ENCODE measurements at regions not wholly inside any gene's neighbourhood (a gene's known extent, or its start where the extent isn't known, plus 50 kb on each side); places are given as distances from the start of the nearest gene placed in this dataset.

DNA sequence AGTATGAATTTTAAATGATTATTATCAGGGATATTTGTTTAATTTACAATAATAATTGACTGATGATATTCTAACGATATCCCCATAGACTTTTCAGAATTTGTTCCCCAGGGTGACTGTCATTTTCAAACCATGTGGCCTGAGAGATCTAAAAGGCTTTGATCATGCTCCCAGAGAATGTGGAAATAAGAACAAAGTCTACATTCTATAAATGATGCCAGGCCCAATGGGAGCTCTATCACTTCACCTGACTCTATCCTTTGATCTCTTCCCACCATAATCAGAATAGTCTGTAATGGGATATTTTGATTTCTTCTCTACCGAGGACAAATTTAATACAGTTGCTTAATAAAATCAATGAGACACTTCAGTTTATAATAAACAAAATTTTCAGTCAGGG lies 483.4 kb upstream of the IRAK1BP1 start:
- Histone ChIP-seq H3F3A (replicated peaks; ENCODE audit: low read depth) (no peaks in the 10 kb centered on the region), H3K4me1 (ENCODE audit: insufficient read depth) (no peaks in the 10 kb centered on the region), H3K27me3 (ENCODE audit: insufficient read depth) (no peaks in the 10 kb centered on the region), H3K4me2 (no peak overlapping the region), H4K20me1 (replicated peaks; ENCODE audit: insufficient read depth) (no peaks in the 10 kb centered on the region), H3K27ac (ENCODE audit: low read depth) (no peak overlapping the region), H3K4me3 (no peak overlapping the region), H2AFZ (no peak overlapping the region), H3K79me2 (replicated peaks; ENCODE audit: insufficient read depth) (no peaks in the 10 kb centered on the region), H3K9me2 (ENCODE audit: insufficient read depth) (peaks cover 5% of the 10 kb centered on the region), H3K36me3 (ENCODE audit: insufficient read depth) (0 out of 2 replicates have a peak, but pooled peaks cover 5% of the 10 kb centered on the region)
- DNase-seq (ENCODE audit: low spot score) (no peak), ATAC-seq (no peak)
- no peaks in the 10 kb centered on the region for H3K4me1 Mint-ChIP-seq
- H3K4me3 Mint-ChIP-seq: no peak overlapping the region
- no peak overlapping the region for H3K27ac Mint-ChIP-seq
- H3K27me3 Mint-ChIP-seq (ENCODE audit: insufficient read depth, low read depth, poor library complexity): no peaks in the 10 kb centered on the region
- peaks cover 31% of the 10 kb centered on the region for H3K36me3 Mint-ChIP-seq (ENCODE audit: low read depth)
- peaks cover 41% of the 10 kb centered on the region for H3K9me3 Mint-ChIP-seq
- no peak for TF ChIP-seq ZNF331 (CRISPR knock-in tag; IDR thresholded peaks at IDR 0.05; ENCODE audit: low read depth)
- TF ChIP-seq ZNF114 (CRISPR knock-in tag; IDR thresholded peaks at IDR 0.05): no peak
- no peak for TF ChIP-seq ETS1 (IDR thresholded peaks at IDR 0.05)
- TF ChIP-seq, protein P1, sequence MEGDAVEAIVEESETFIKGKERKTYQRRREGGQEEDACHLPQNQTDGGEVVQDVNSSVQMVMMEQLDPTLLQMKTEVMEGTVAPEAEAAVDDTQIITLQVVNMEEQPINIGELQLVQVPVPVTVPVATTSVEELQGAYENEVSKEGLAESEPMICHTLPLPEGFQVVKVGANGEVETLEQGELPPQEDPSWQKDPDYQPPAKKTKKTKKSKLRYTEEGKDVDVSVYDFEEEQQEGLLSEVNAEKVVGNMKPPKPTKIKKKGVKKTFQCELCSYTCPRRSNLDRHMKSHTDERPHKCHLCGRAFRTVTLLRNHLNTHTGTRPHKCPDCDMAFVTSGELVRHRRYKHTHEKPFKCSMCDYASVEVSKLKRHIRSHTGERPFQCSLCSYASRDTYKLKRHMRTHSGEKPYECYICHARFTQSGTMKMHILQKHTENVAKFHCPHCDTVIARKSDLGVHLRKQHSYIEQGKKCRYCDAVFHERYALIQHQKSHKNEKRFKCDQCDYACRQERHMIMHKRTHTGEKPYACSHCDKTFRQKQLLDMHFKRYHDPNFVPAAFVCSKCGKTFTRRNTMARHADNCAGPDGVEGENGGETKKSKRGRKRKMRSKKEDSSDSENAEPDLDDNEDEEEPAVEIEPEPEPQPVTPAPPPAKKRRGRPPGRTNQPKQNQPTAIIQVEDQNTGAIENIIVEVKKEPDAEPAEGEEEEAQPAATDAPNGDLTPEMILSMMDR (conservative IDR thresholded peaks at IDR 0.05; ENCODE audit: low read depth in 2 of 2): no peak
- no peak for TF ChIP-seq NANOG (IDR thresholded peaks at IDR 0.05; ENCODE audit: borderline replicate concordance)
- no peak for TF ChIP-seq EZH2phosphoT487 (IDR thresholded peaks at IDR 0.05; ENCODE audit: unreplicated experiment)
- TF ChIP-seq POLR2AphosphoS5 (IDR thresholded peaks at IDR 0.05; ENCODE audit: low read depth): no peak
- no peak for TF ChIP-seq REST (IDR thresholded peaks at IDR 0.05; ENCODE audit: unreplicated experiment)
- no peak for TF ChIP-seq CREB1 (CRISPR knock-in tag; IDR thresholded peaks at IDR 0.05; ENCODE audit: low read depth)
- TF ChIP-seq ZNF462 (CRISPR knock-in tag; IDR thresholded peaks at IDR 0.05): no peak
- TF ChIP-seq JUNB (IDR thresholded peaks at IDR 0.05; ENCODE audit: unreplicated experiment): no peak
- no peak for TF ChIP-seq EZH2 (IDR thresholded peaks at IDR 0.05; ENCODE audit: low read depth, unreplicated experiment)
- no peak for TF ChIP-seq STAT1 (IDR thresholded peaks at IDR 0.05; ENCODE audit: unreplicated experiment)

Measured in GM23338 (cell line).